GM12872 (cell line): ENCODE measurements at regions not wholly inside any gene's neighbourhood (a gene's known extent, or its start where the extent isn't known, plus 50 kb on each side); places are given as distances from the start of the nearest gene placed in this dataset.

ENCODE experiments used
- TF ChIP-seq, protein P1 (sequence below): IDR thresholded peaks from 3 replicates; pipeline ENCODE4 v1.5.1; 2011; ENCODE audit warnings: low read depth, mild to moderate bottlenecking, low read length, moderate library complexity; ENCODE audit not compliant: insufficient read depth

DNA sequence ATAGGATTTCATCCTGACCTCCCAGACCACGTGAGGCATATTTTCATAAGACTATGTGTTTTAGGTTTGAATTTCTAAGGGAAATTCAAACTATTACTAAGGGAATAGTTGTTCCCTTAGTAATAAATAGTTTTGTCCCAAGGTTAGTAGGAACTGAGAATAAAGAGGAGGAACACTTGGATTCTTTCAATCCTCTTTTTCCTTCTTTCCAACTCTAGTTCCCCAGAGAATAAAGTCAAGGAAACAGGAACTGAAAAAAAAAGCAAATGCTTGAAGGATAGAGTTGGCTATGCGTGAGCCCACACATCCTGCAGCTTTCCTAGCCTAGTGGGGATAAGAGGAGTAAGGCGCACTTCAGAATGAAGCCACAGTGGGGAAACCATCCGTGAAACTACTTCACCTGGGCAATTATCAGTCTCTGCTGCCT lies 312.1 kb upstream of the TGFBR2 start:
- TF ChIP-seq, protein P1, sequence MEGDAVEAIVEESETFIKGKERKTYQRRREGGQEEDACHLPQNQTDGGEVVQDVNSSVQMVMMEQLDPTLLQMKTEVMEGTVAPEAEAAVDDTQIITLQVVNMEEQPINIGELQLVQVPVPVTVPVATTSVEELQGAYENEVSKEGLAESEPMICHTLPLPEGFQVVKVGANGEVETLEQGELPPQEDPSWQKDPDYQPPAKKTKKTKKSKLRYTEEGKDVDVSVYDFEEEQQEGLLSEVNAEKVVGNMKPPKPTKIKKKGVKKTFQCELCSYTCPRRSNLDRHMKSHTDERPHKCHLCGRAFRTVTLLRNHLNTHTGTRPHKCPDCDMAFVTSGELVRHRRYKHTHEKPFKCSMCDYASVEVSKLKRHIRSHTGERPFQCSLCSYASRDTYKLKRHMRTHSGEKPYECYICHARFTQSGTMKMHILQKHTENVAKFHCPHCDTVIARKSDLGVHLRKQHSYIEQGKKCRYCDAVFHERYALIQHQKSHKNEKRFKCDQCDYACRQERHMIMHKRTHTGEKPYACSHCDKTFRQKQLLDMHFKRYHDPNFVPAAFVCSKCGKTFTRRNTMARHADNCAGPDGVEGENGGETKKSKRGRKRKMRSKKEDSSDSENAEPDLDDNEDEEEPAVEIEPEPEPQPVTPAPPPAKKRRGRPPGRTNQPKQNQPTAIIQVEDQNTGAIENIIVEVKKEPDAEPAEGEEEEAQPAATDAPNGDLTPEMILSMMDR, result no peak

GRCh38 chr3:30297112-30297511 lies 309.3 kb upstream of the TGFBR2 start:
- TF ChIP-seq, protein P1, result no peak

DNA sequence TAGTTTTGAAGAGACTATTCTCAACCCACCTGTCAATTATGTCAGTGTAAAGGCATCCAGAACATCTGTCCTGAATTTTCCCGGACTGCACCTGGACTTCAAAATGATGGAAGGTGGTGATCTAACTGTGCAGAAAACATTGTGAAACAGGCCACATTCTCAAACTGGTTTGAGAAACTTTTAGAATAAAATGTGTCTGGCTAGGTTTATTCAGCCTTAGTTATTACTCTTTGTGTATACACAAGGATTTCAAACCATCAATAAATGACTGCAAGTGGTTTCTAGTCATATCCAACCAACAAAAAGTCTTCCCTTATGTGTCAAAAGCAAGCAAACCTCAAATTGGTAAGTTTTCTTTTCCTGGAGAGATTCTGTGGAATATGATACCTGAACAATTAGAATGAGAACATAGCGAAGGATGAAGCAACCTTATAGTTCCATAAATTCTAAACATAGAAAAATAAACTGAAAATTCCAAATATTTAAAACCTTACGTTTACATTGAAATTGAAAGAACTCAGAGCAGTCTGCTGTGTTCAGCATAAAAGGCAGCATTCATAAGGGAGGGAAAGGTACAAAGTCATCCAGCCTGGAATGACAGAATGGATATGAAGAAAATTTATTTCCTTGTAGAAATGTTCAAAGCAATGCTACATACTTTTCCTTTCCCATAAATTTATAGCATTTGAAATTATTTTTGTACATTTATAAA lies 306.6 kb upstream of the TGFBR2 start:
- TF ChIP-seq, protein P1, result no peak

DNA sequence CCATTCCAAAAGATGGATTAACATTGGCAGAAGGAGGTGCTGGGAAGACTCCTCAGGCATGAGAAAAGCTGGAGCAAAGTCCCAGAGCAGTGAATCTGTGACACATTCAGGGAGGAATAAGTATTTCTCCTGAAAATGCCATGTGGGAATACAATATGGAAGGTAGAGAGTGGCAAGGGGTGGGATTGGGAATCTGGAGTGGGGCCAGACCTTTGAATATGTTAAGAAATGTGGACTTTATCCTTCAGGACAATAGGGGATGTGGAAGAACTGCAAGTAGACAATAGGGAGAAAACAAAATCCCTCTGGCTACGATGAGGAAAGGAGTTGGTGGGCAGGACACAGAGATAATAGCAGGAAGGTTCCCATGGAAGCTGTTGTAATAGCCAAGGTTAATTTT lies 305.6 kb upstream of the TGFBR2 start:
- TF ChIP-seq, protein P1, result no peak

DNA sequence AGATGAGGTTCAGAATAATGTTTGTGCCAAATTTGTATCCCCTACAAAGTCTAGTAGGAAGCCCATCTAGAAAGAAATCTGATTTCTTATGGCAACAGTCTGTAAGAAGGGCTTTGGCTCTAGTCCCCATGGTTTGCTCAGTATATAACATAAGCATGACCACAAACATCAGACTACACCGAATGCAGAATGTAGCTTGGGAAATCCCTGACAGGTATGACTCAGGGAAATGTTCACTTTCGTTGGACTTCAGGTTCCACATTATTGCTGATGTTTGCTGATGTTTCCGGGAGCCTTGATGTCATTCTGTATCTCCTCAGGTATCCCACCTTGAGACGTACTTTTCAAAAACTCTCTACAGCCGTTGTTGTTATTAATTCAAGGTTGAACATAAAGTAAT lies 304.4 kb upstream of the TGFBR2 start:
- TF ChIP-seq, protein P1, result no peak

- TF ChIP-seq, protein P1, result no peak
Measured at GRCh38 chr3:30303770-30304169, 302.6 kb upstream of the TGFBR2 start.

DNA sequence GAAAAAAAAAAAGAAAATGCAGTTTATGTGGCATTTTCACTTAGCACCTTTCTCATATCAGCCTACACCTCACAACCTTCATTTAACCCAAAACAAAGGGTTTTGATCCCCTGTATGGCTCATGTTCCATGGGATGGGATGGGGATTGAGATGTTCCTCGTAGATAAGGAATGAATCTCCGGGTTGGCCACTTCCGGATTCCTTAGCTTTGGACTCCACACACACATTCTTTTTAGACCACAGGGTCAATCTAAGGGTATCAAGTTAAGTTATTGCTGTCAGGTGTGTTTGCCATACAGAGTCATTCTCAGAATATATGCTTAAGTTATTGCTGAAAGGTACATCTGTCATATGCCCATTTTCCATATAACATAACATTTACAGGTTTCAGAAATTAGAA lies 301.4 kb upstream of the TGFBR2 start:
- TF ChIP-seq, protein P1, result no peak
